Muscle of leg (tissue), 3 donors: ENCODE measurements at regions not wholly inside any gene's neighbourhood (a gene's known extent, or its start where the extent isn't known, plus 50 kb on each side); places are given as distances from the start of the nearest gene placed in this dataset.

Source experiments
- DNase-seq: peaks from one replicate; pipeline ENCODE4 v3.0.0; 2013
- H3K27ac ChIP-seq: one replicate; pipeline ENCODE4 v1.5.1; 2013; ENCODE audit warnings: mild to moderate bottlenecking, low read length, control low read depth
- H3K27me3 ChIP-seq: one replicate; pipeline ENCODE4 v1.6.1; 2013; ENCODE audit warnings: low read length; ENCODE audit not compliant: control insufficient read depth, insufficient read depth
- H3K36me3 ChIP-seq: one replicate; pipeline ENCODE4 v1.6.1; 2013; ENCODE audit warnings: low read length; ENCODE audit not compliant: control insufficient read depth, insufficient read depth
- H3K4me1 ChIP-seq: one replicate; pipeline ENCODE4 v1.6.1; 2013; ENCODE audit warnings: low read length; ENCODE audit not compliant: control insufficient read depth, insufficient read depth
- H3K4me3 ChIP-seq: one replicate; pipeline ENCODE4 v1.5.1; 2013; ENCODE audit warnings: low read length, control low read depth
- H3K9me3 ChIP-seq: replicated peaks from 2 replicates; pipeline ENCODE4 v1.6.1; 2013; ENCODE audit warnings: low read depth, low read length; ENCODE audit not compliant: control insufficient read depth
- WGBS: methylation state at CpG from one replicate; pipeline ENCODE4 v1.1.5; 2013; ENCODE audit warnings: missing lambda C conversion rate; ENCODE audit not compliant: insufficient coverage; 5-methylcytosine and 5-hydroxymethylcytosine counted together

GRCh38 chr7:88366845-88367244, 60.2 kb upstream of the STEAP4 start:
- H3K36me3 ChIP-seq, result no peaks in the 10 kb centered on the region
- no peak overlapping the region for H3K4me3 ChIP-seq
- WGBS, result no CpG with 5 or more reads among the region's 1 CpG
- no peak overlapping the region for H3K27ac ChIP-seq
- no peaks in the 10 kb centered on the region for H3K4me1 ChIP-seq
- no peak for DNase-seq
- no peaks in the 10 kb centered on the region for H3K9me3 ChIP-seq
- H3K27me3 ChIP-seq, result no peaks in the 10 kb centered on the region

- no peak overlapping the region for H3K27ac ChIP-seq
- no peak for DNase-seq
- 60% methylated on average over 1 of the region's 2 CpGs for WGBS
- no peaks in the 10 kb centered on the region for H3K36me3 ChIP-seq
- H3K27me3 ChIP-seq, result no peaks in the 10 kb centered on the region
- H3K4me1 ChIP-seq, result no peaks in the 10 kb centered on the region
- no peaks in the 10 kb centered on the region for H3K9me3 ChIP-seq
- no peak overlapping the region for H3K4me3 ChIP-seq
Measured at GRCh38 chr7:88363869-88364268, 57.2 kb upstream of the STEAP4 start.

GRCh38 chr7:88363249-88363648, 56.6 kb upstream of the STEAP4 start:
- H3K27ac ChIP-seq, result no peak overlapping the region
- 88% methylated on average over 4 of the region's 7 CpGs for WGBS
- no peaks in the 10 kb centered on the region for H3K27me3 ChIP-seq
- H3K4me1 ChIP-seq, result no peaks in the 10 kb centered on the region
- H3K4me3 ChIP-seq, result no peak overlapping the region
- H3K36me3 ChIP-seq, result no peaks in the 10 kb centered on the region
- no peaks in the 10 kb centered on the region for H3K9me3 ChIP-seq
- no peak for DNase-seq

- Histone ChIP-seq H3K9me3 (no peaks in the 10 kb centered on the region), H3K27ac (no peak overlapping the region), H3K4me3 (no peak overlapping the region), H3K4me1 (no peaks in the 10 kb centered on the region), H3K27me3 (no peaks in the 10 kb centered on the region), H3K36me3 (no peaks in the 10 kb centered on the region)
- DNase-seq, result no peak
- 38% methylated on average over 1 of the region's 5 CpGs for WGBS
Measured at GRCh38 chr7:88361357-88361756, 54.7 kb upstream of the STEAP4 start.

GRCh38 chr7:88358881-88359280, 52.2 kb upstream of the STEAP4 start:
- no peaks in the 10 kb centered on the region for H3K4me1 ChIP-seq
- H3K4me3 ChIP-seq, result no peak overlapping the region
- DNase-seq, result no peak
- no peaks in the 10 kb centered on the region for H3K9me3 ChIP-seq
- WGBS, result no CpG with 5 or more reads among the region's 2 CpGs
- no peaks in the 10 kb centered on the region for H3K27me3 ChIP-seq
- no peak overlapping the region for H3K27ac ChIP-seq
- no peaks in the 10 kb centered on the region for H3K36me3 ChIP-seq

- DNase-seq, result no peak
- Histone ChIP-seq H3K9me3 (no peaks in the 10 kb centered on the region), H3K27ac (no peak overlapping the region), H3K27me3 (no peaks in the 10 kb centered on the region), H3K4me1 (no peaks in the 10 kb centered on the region), H3K36me3 (no peaks in the 10 kb centered on the region), H3K4me3 (no peak overlapping the region)
- WGBS, result no CpG with 5 or more reads among the region's 2 CpGs
Measured at GRCh38 chr7:88358526-88358838, 51.8 kb upstream of the STEAP4 start.

GRCh38 chr7:88357781-88358525, 51.3 kb upstream of the STEAP4 start:
- H3K9me3 ChIP-seq, result no peaks in the 10 kb centered on the region
- H3K27me3 ChIP-seq, result no peaks in the 10 kb centered on the region
- peak; percentile 30 for DNase-seq
- WGBS, result 100% methylated on average over 1 of the region's 4 CpGs
- H3K4me1 ChIP-seq, result no peaks in the 10 kb centered on the region
- no peaks in the 10 kb centered on the region for H3K36me3 ChIP-seq
- H3K4me3 ChIP-seq, result no peak overlapping the region
- no peak overlapping the region for H3K27ac ChIP-seq

- DNase-seq, result peak; percentile 9
- no CpG with 5 or more reads among the region's 1 CpG for WGBS
- no peaks in the 10 kb centered on the region for H3K36me3 ChIP-seq
- H3K27ac ChIP-seq, result no peak overlapping the region
- no peak overlapping the region for H3K4me3 ChIP-seq
- H3K4me1 ChIP-seq, result no peaks in the 10 kb centered on the region
- H3K9me3 ChIP-seq, result no peaks in the 10 kb centered on the region
- no peaks in the 10 kb centered on the region for H3K27me3 ChIP-seq
Measured at GRCh38 chr7:88357294-88357693, 50.6 kb upstream of the STEAP4 start.
